B cell (primary cell): ENCODE measurements at regions not wholly inside any gene's neighbourhood (a gene's known extent, or its start where the extent isn't known, plus 50 kb on each side); places are given as distances from the start of the nearest gene placed in this dataset.

ENCODE experiments used
- EZH2 ChIP-seq: IDR thresholded peaks from 2 replicates; pipeline ENCODE4 v1.6.1; 2012; ENCODE audit warnings: borderline replicate concordance, low read depth, mild to moderate bottlenecking, moderate library complexity, low read length; ENCODE audit not compliant: insufficient read depth, poor library complexity, severe bottlenecking
- TF ChIP-seq, protein P1 (sequence below): fragments of 200-600 bp; IDR thresholded peaks from one replicate; pipeline ENCODE4 v1.8.0; 2022; ENCODE audit warnings: antibody characterized with exemption, mild to moderate bottlenecking

DNA sequence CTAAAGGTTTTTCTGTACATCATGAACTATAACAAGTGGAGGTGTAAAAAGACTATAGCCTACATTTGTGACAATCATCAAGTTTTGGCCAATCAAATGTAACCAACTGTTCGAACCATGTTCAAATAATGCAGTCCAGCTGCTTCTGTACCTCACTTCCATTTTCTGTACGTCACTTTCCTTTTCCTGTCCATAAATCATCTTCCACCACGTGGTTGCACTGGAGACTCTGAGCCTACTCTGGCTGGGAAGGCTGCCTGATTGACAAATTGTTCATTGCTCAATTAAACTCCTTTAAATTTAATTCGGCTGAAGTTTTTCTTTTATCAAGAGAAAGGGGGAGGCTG is 270.4 kb upstream of the JARID2 start:
- TF ChIP-seq, protein P1, sequence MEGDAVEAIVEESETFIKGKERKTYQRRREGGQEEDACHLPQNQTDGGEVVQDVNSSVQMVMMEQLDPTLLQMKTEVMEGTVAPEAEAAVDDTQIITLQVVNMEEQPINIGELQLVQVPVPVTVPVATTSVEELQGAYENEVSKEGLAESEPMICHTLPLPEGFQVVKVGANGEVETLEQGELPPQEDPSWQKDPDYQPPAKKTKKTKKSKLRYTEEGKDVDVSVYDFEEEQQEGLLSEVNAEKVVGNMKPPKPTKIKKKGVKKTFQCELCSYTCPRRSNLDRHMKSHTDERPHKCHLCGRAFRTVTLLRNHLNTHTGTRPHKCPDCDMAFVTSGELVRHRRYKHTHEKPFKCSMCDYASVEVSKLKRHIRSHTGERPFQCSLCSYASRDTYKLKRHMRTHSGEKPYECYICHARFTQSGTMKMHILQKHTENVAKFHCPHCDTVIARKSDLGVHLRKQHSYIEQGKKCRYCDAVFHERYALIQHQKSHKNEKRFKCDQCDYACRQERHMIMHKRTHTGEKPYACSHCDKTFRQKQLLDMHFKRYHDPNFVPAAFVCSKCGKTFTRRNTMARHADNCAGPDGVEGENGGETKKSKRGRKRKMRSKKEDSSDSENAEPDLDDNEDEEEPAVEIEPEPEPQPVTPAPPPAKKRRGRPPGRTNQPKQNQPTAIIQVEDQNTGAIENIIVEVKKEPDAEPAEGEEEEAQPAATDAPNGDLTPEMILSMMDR: no peak
- TF ChIP-seq EZH2: no peak
